HepG2 (cell line): ENCODE measurements at regions not wholly inside any gene's neighbourhood (a gene's known extent, or its start where the extent isn't known, plus 50 kb on each side); places are given as distances from the start of the nearest gene placed in this dataset.

Experiments
- CHCHD3 ChIP-seq: sonication (generic); formaldehyde crosslinking; IDR thresholded peaks from 2 replicates; pipeline ENCODE4 v1.8.0; 2022; ENCODE audit warnings: mild to moderate bottlenecking, missing genetic modification reagents, moderate library complexity
- E2F2 ChIP-seq: sonication (generic); formaldehyde crosslinking; IDR thresholded peaks from 2 replicates; pipeline ENCODE4 v1.4.0; 2020; ENCODE audit warnings: missing genetic modification reagents, borderline replicate concordance
- HOXA3 ChIP-seq: sonication (generic); formaldehyde crosslinking; IDR thresholded peaks from 2 replicates; pipeline ENCODE4 v1.5.0; 2020; ENCODE audit warnings: missing genetic modification reagents
- POGZ ChIP-seq: sonication (generic); formaldehyde crosslinking; IDR thresholded peaks from 2 replicates; pipeline ENCODE4 v1.4.0; 2020; ENCODE audit warnings: mild to moderate bottlenecking, missing genetic modification reagents
- SOX6 ChIP-seq, 2 experiments: fragments of 450-650 bp in 1 of 2; sonication (generic) in 1 of 2; formaldehyde crosslinking in 1 of 2; IDR thresholded peaks; 2 replicates each; pipeline versions ENCODE4 v1.4.0 to v1.6.1; 2017 to 2020; ENCODE audit warnings: antibody characterized with exemption in 1 of 2, mild to moderate bottlenecking in 1 of 2, missing genetic modification reagents in 1 of 2
- TARDBP ChIP-seq: sonication (generic); formaldehyde crosslinking; IDR thresholded peaks from 2 replicates; pipeline ENCODE4 v1.8.0; 2022; ENCODE audit warnings: mild to moderate bottlenecking, missing genetic modification reagents
- TFDP2 ChIP-seq: sonication (generic); formaldehyde crosslinking; IDR thresholded peaks from 2 replicates; pipeline ENCODE4 v1.4.0; 2020; ENCODE audit warnings: missing genetic modification reagents
- ZBTB46 ChIP-seq: sonication (generic); formaldehyde crosslinking; IDR thresholded peaks from 2 replicates; pipeline ENCODE4 v1.4.0; 2020; ENCODE audit warnings: mild to moderate bottlenecking, missing genetic modification reagents, borderline replicate concordance
- ZNF597 ChIP-seq: sonication (generic); formaldehyde crosslinking; IDR thresholded peaks from 2 replicates; pipeline ENCODE4 v1.5.0; 2020; ENCODE audit warnings: missing genetic modification reagents
- ZNF605 ChIP-seq: sonication (generic); formaldehyde crosslinking; IDR thresholded peaks from 2 replicates; pipeline ENCODE4 v1.8.0; 2022; ENCODE audit warnings: mild to moderate bottlenecking, missing genetic modification reagents
- ZNF790 ChIP-seq: sonication (generic); formaldehyde crosslinking; IDR thresholded peaks from 2 replicates; pipeline ENCODE4 v1.8.0; 2022; ENCODE audit warnings: missing genetic modification reagents, mild to moderate bottlenecking, borderline replicate concordance

GRCh38 chr4:80133240-80133783 is 60.3 kb upstream of the ANTXR2 start (continued):
- no peak for TF ChIP-seq ZNF597 (CRISPR knock-in tag)
- TF ChIP-seq ZBTB46 (CRISPR knock-in tag): no peak
- TF ChIP-seq ZNF790 (CRISPR knock-in tag): no peak
- TF ChIP-seq E2F2 (CRISPR knock-in tag): no peak
- TF ChIP-seq SOX6 (IDR thresholded peaks at IDR 0.05): no peak
- no peak for TF ChIP-seq SOX6 (CRISPR knock-in tag; IDR thresholded peaks at IDR 0.05)
- no peak for TF ChIP-seq TFDP2
- TF ChIP-seq TARDBP: no peak
- TF ChIP-seq POGZ (CRISPR knock-in tag): no peak
- no peak for TF ChIP-seq HOXA3 (CRISPR knock-in tag)
- TF ChIP-seq ZNF605 (CRISPR knock-in tag): no peak
- TF ChIP-seq CHCHD3 (CRISPR knock-in tag): no peak
- TF ChIP-seq, all 625 proteins: peak for 0
